ENCODE measurements at regions not wholly inside any gene's neighbourhood (a gene's known extent, or its start where the extent isn't known, plus 50 kb on each side); places are given as distances from the start of the nearest gene placed in this dataset.
"Not testable (repeated sequence)": the region's sequence is repeated elsewhere in the genome, so short reads cannot be mapped to it uniquely, and the experiment has no call there.

- Mint-ChIP-seq H3K4me1 (ENCODE audit: low read depth) (no peaks in the 10 kb centered on the region), H3K4me3 (ENCODE audit: low read depth) (no peak overlapping the region), H3K36me3 (ENCODE audit: low read depth) (no peaks in the 10 kb centered on the region), H3K9me3 (no peaks in the 10 kb centered on the region), H3K27ac (no peak overlapping the region), H3K27me3 (ENCODE audit: low read depth) (no peaks in the 10 kb centered on the region)
- intact Hi-C loops (cut with micrococcal nuclease): no loop called here
- DNase-seq (ENCODE audit: low spot score): no peak
Observed at GRCh38 chr2:59256290-59256689, 1015.2 kb upstream of the FANCL start.

- intact Hi-C loops (cut with micrococcal nuclease): no loop called here
- no peak for DNase-seq (ENCODE audit: low spot score)
- H3K4me3 Mint-ChIP-seq (ENCODE audit: low read depth): no peak overlapping the region
- H3K27ac Mint-ChIP-seq: no peak overlapping the region
- no peaks in the 10 kb centered on the region for H3K9me3 Mint-ChIP-seq
- H3K27me3 Mint-ChIP-seq (ENCODE audit: low read depth): no peaks in the 10 kb centered on the region
- no peaks in the 10 kb centered on the region for H3K4me1 Mint-ChIP-seq (ENCODE audit: low read depth)
- H3K36me3 Mint-ChIP-seq (ENCODE audit: low read depth): no peaks in the 10 kb centered on the region
Observed at GRCh38 chr2:59254279-59254678, 1013.2 kb upstream of the FANCL start.

DNA sequence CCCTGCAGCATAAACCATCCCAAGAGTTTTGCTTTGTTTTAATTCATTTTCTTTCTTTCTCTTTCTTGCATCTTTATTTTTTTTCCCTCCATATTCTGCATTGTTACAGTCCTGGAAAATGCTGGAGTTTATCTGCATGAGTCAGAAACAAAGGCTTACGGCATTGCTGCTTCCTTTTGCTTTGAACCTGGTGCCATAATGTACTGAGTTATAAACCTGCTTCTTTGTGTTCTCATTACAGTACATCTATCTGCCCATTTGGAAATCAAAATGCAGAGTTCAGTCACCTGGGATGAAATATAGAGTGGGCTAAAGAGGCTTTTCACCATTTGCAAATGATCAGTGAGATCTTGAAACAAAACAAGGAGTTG lies 1009.2 kb upstream of the FANCL start:
- Mint-ChIP-seq H3K27ac (no peak overlapping the region), H3K27me3 (ENCODE audit: low read depth) (no peaks in the 10 kb centered on the region), H3K4me3 (ENCODE audit: low read depth) (no peak overlapping the region), H3K4me1 (ENCODE audit: low read depth) (no peaks in the 10 kb centered on the region), H3K36me3 (ENCODE audit: low read depth) (no peaks in the 10 kb centered on the region), H3K9me3 (no peaks in the 10 kb centered on the region)
- intact Hi-C loops (cut with micrococcal nuclease): no loop called here
- DNase-seq (ENCODE audit: low spot score): no peak

DNA sequence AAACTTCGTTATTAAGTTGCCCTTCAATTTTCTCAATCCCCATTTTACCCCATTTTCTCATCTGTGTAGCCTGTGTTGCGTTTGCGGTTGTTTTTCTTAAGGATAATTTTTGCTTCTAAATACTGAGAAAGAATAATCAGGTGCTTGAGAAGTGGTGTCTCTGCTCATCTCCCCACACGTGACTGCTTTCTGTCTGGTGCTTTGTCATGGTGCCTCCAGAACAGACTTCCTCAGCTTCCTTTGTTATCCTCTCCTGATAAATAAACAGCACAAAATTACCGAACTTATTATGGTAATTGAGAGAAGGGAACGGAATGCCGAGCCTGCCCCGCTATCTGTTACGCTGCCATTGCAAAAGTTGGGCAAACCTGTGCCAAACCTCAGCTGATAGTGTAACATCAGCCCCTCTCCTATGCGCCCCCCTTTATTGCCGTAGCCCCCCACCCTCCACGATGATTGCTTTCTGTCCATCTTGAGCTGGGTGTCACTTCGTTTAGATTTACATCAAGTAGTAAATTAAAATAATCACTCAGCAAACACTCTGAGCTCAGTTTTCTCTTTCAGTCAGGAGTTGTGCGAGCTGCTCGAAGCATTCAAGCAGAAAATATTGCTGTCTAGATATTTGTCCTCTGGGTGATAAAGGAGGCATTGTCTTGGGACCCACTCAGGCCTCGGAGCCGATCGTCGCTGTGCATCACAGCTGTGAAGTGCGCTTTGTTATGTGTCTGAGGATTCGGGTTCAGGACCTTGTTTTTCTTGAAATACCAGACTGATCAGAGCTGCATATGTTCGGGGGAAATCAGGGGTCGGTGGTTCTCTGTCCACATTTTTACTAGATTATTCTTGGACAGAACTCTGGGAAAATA lies 1008.5 kb upstream of the FANCL start:
- Mint-ChIP-seq H3K27ac (no peak overlapping the region), H3K36me3 (ENCODE audit: low read depth) (no peaks in the 10 kb centered on the region), H3K9me3 (no peaks in the 10 kb centered on the region), H3K4me3 (ENCODE audit: low read depth) (no peak overlapping the region), H3K27me3 (ENCODE audit: low read depth) (no peaks in the 10 kb centered on the region), H3K4me1 (ENCODE audit: low read depth) (no peaks in the 10 kb centered on the region)
- DNase-seq (ENCODE audit: low spot score): no peak
- intact Hi-C loops (cut with micrococcal nuclease): no loop called here

DNA sequence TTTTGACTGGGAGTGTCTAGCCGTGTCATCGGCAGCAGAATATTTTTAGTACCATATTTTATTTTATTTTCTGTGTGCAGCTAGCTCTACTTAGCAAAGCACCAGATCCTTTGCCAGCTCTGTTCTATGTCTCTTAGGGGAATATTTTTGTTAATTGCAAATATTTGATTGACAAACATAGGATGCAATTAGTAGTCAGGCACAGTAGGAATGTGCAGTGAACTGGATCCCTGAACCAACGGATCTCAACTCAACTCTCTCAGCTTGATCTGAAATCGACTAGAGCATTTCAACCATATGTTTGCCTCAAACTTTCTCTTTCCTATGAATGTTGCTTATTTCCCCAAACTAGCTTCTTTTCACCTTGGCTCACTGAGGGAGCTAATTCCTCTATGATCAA lies 998.0 kb upstream of the FANCL start:
- Mint-ChIP-seq H3K4me3 (ENCODE audit: low read depth) (no peak overlapping the region), H3K27ac (no peak overlapping the region), H3K27me3 (ENCODE audit: low read depth) (no peaks in the 10 kb centered on the region), H3K36me3 (ENCODE audit: low read depth) (no peaks in the 10 kb centered on the region), H3K9me3 (no peaks in the 10 kb centered on the region), H3K4me1 (ENCODE audit: low read depth) (no peaks in the 10 kb centered on the region)
- intact Hi-C loops (cut with micrococcal nuclease): no loop called here
- DNase-seq (ENCODE audit: low spot score): no peak

DNA sequence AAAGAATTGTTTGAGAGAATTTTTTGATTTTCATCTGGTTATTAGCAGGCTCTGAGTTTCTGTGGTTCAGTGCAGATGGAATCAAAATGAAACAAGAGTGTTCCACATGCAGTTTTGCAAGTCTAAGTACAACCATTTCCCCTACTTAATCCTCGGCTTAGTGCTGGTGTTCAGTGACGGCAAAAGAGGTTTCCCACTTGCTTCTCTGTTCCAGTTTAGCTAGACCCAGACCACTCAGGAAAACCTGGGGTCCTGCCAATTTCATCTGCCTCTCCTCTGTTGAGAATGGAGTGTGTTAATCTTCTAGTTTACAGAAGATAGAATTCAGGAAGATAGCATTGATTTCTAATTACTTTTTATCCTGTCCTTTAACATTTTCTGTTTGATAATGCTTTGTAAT lies 996.2 kb upstream of the FANCL start:
- Mint-ChIP-seq H3K9me3 (no peaks in the 10 kb centered on the region), H3K4me1 (ENCODE audit: low read depth) (no peaks in the 10 kb centered on the region), H3K4me3 (ENCODE audit: low read depth) (no peak overlapping the region), H3K36me3 (ENCODE audit: low read depth) (no peaks in the 10 kb centered on the region), H3K27me3 (ENCODE audit: low read depth) (no peaks in the 10 kb centered on the region), H3K27ac (no peak overlapping the region)
- intact Hi-C loops (cut with micrococcal nuclease): no loop called here
- no peak for DNase-seq (ENCODE audit: low spot score)

DNA sequence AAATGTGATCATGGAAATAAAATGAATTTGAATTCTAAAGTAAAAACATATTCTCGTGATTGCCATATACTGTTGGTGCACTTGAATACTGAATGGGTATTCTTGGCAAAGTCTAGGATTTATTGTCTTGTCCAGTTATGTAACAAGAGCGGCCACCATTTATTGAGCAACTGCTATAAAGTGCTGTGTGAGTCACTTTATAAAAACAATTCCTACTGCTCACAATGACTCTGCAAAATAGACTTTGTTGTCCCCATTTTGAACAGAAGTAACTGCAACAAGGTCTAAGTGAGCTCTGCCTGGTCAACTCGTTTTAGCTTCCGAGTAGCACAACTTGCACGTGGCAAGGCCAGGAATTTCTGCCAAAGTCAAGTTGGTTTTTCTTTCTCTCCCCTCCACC lies 995.6 kb upstream of the FANCL start:
- H3K4me3 Mint-ChIP-seq (ENCODE audit: low read depth): no peak overlapping the region
- no peaks in the 10 kb centered on the region for H3K9me3 Mint-ChIP-seq
- no peaks in the 10 kb centered on the region for H3K36me3 Mint-ChIP-seq (ENCODE audit: low read depth)
- H3K27me3 Mint-ChIP-seq (ENCODE audit: low read depth): no peaks in the 10 kb centered on the region
- intact Hi-C loops (cut with micrococcal nuclease): no loop called here
- no peak for DNase-seq (ENCODE audit: low spot score)
- H3K4me1 Mint-ChIP-seq (ENCODE audit: low read depth): no peaks in the 10 kb centered on the region
- H3K27ac Mint-ChIP-seq: no peak overlapping the region

- Mint-ChIP-seq H3K9me3 (no peaks in the 10 kb centered on the region), H3K4me3 (ENCODE audit: low read depth) (no peak overlapping the region), H3K27me3 (ENCODE audit: low read depth) (no peaks in the 10 kb centered on the region), H3K27ac (no peak overlapping the region), H3K36me3 (ENCODE audit: low read depth) (no peaks in the 10 kb centered on the region), H3K4me1 (ENCODE audit: low read depth) (no peaks in the 10 kb centered on the region)
- intact Hi-C loops (cut with micrococcal nuclease): no loop called here
- DNase-seq (ENCODE audit: low spot score): no peak
Observed at GRCh38 chr2:59233920-59234319, 992.8 kb upstream of the FANCL start.

DNA sequence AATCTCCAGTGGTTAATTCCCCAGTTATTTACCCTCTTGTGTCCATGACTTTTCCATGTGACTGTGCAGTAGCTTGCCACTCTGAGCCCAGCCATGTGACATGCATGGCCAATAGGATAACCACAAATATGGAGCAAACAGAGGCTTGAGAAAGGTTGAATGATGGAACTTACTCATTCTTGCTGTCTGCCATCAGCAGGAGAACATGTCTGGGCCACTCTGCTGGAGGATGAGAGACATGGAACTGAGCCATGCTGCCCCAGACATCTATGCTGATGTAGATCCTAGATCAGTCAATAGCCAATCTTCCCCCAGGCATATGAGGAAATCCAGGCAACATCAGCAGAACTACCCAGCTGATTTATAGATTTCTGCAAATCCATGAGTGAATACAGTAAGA lies 992.3 kb upstream of the FANCL start:
- no peak for DNase-seq (ENCODE audit: low spot score)
- H3K9me3 Mint-ChIP-seq: no peaks in the 10 kb centered on the region
- no peak overlapping the region for H3K27ac Mint-ChIP-seq
- no peak overlapping the region for H3K4me3 Mint-ChIP-seq (ENCODE audit: low read depth)
- H3K4me1 Mint-ChIP-seq (ENCODE audit: low read depth): no peaks in the 10 kb centered on the region
- intact Hi-C loops (cut with micrococcal nuclease): no loop called here
- no peaks in the 10 kb centered on the region for H3K27me3 Mint-ChIP-seq (ENCODE audit: low read depth)
- no peaks in the 10 kb centered on the region for H3K36me3 Mint-ChIP-seq (ENCODE audit: low read depth)

DNA sequence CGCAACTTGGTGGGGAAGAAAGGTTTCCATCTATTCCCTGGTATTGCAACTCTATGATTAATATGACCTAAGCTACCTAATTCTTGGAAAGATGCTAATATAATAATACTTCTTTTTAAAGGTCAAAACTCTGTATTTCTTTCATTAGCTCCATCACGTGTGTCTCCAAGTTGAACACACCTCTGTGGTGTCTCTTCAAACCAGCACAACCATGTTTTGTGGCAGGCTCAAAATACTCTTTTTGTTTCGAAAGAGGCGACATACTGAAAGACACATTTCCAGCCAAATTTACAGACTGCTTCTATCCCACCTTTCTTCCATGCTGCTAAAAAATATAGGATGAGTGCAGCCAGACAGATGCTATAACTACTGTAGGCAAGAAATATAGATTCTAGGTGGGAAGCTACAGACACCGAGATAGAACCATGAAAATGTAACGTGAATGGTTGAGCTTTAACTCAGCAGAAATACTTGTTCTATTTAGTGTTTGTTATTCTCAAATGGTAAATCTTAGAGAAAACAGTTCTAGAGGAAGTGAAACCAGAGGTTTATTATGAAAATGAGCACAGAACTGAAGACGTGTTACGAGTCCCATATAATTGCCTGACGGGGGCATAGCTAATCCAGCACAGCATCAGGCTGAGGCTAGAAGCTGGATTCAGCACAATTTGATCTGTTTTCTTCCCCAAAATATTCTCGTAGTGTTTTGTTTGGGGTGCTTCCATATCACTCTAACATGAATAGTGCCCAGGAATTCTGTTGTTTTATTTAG lies 991.5 kb upstream of the FANCL start:
- Mint-ChIP-seq H3K4me3 (ENCODE audit: low read depth) (no peak overlapping the region), H3K4me1 (ENCODE audit: low read depth) (no peaks in the 10 kb centered on the region), H3K9me3 (no peaks in the 10 kb centered on the region), H3K36me3 (ENCODE audit: low read depth) (no peaks in the 10 kb centered on the region), H3K27me3 (ENCODE audit: low read depth) (no peaks in the 10 kb centered on the region), H3K27ac (no peak overlapping the region)
- DNase-seq (ENCODE audit: low spot score): no peak
- intact Hi-C loops (cut with micrococcal nuclease): no loop called here

- H3K27ac Mint-ChIP-seq; H3K27me3 Mint-ChIP-seq (ENCODE audit: low read depth); H3K4me3 Mint-ChIP-seq (ENCODE audit: low read depth); H3K36me3 Mint-ChIP-seq (ENCODE audit: low read depth); DNase-seq (ENCODE audit: low spot score); H3K4me1 Mint-ChIP-seq (ENCODE audit: low read depth); intact Hi-C loops (cut with micrococcal nuclease); H3K9me3 Mint-ChIP-seq: not testable (repeated sequence)
Observed at GRCh38 chr2:59226362-59226761, 985.2 kb upstream of the FANCL start.

- Mint-ChIP-seq H3K9me3 (no peaks in the 10 kb centered on the region), H3K27me3 (ENCODE audit: low read depth) (no peaks in the 10 kb centered on the region), H3K4me1 (ENCODE audit: low read depth) (no peaks in the 10 kb centered on the region), H3K27ac (no peak overlapping the region), H3K36me3 (ENCODE audit: low read depth) (no peaks in the 10 kb centered on the region), H3K4me3 (ENCODE audit: low read depth) (no peak overlapping the region)
- no peak for DNase-seq (ENCODE audit: low spot score)
- intact Hi-C loops (cut with micrococcal nuclease): no loop called here
Observed at GRCh38 chr2:59223742-59224141, 982.6 kb upstream of the FANCL start.

DNA sequence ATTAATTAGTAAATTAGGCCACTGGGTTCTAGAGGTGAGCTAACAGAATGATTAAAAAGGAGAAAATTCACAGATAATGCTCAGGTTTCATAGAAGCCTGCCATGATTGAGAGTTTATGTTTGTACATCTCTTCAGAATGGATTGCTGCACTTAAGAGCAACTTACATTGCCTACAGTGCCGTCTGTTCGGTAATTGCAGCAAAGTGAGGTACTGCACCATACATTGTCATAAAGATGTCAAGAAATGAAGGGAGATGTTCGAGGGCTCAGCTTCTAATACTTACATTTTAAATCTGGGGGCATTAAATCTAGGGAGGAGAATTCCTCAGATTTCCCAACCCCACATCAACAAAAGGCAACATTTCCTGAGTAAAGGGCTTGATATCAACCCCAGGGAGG lies 976.2 kb upstream of the FANCL start:
- Mint-ChIP-seq H3K27me3 (ENCODE audit: low read depth) (no peaks in the 10 kb centered on the region), H3K27ac (no peak overlapping the region), H3K9me3 (no peaks in the 10 kb centered on the region), H3K36me3 (ENCODE audit: low read depth) (no peaks in the 10 kb centered on the region), H3K4me1 (ENCODE audit: low read depth) (no peaks in the 10 kb centered on the region), H3K4me3 (ENCODE audit: low read depth) (no peak overlapping the region)
- intact Hi-C loops (cut with micrococcal nuclease): no loop called here
- DNase-seq (ENCODE audit: low spot score): no peak
